ENCODE measurements at regions not wholly inside any gene's neighbourhood (a gene's known extent, or its start where the extent isn't known, plus 50 kb on each side); places are given as distances from the start of the nearest gene placed in this dataset.
"Not testable (repeated sequence)": the region's sequence is repeated elsewhere in the genome, so short reads cannot be mapped to it uniquely, and the experiment has no call there.

- no peak for DNase-seq
These were observed 655.2 kb upstream of the FAM174A start for GRCh38 chr5:99879791-99880511.

GRCh38 chr5:99878830-99879229 is 656.3 kb upstream of the FAM174A start:
- no peak for DNase-seq

- DNase-seq = no peak
These were observed 668.4 kb upstream of the FAM174A start for GRCh38 chr5:99866740-99867139.

DNA sequence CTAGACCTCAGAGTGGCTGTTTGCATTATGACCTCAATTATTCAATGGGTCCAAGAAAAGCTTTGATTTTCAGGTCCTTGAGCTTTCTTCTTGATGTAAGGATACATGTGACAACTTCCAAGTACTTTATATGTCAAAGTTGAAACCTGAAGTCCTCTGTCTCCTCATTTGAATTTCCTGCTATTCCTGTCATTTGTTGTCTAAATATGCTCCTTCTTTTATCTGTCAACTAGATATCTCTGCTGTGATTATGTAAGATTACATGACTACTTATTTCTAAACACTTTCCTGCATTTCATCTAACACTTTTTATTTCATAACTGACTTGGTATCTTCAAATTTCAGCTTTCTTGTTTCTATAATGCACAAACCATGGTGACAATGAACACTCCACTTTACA is 670.0 kb upstream of the FAM174A start:
- DNase-seq = no peak

DNA sequence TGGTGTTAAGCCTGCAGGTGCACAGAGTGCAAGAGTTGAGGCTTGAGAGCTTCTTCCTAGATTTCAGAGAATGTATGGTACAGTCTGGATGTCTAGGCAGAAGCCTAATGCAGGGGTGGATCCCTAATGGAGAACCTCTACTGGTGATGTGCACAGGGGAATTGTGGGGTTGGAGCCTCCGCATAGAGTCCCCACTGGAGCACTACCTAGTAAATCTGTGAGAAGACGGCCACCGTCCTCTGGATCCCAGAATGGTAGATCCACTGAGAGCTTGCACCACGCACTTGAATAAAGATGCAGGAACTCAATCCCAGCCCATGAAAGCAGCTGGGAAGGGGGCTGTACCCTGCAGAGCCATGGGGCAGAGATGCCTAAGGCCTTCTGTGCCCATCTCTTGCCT is 699.4 kb upstream of the FAM174A start:
- no peak for DNase-seq

- no peak for DNase-seq
These were observed 708.0 kb upstream of the FAM174A start for GRCh38 chr5:99827136-99827535.

DNA sequence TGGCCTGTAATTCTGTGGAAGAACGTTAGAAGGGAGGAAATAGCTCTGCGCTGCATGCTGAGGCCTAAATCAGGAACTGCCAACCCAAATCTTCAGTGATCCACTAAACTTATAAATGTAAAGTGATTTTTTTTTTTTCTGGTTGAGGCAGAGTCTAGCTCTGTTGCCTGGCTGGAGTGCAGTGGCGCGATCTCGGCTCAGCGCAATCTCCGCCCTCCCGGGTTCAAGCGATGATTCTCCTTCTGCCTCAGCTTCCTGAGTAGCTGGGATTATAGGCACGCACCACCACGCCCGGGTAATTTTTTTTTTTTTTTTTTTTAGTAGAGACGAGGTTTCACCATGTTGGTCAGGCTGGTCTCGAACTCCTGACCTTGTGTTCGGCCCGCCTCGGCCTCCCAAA is 717.4 kb upstream of the FAM174A start:
- DNase-seq = no peak

GRCh38 chr5:99814321-99815063 is 720.7 kb upstream of the FAM174A start:
- DNase-seq = no peak

GRCh38 chr5:99808657-99809230 is 726.4 kb upstream of the FAM174A start:
- no peak for DNase-seq

DNA sequence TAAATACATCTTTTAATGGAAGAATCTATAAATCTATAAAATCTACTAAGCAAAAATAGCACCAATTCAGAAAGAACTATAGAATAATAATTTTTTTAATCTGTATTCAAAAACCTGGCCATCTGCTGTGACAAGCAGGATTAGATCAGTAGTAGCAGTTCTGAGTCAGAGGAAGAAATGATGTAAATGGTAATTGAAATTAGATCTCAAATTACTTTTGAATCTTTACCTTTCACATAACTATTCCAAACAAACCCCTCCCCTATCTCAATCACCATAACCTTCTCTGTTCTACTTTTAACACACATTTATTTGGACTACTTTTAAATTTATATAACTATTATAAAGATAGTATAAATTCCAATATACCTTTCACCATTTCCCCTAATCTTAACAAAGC is 727.8 kb upstream of the FAM174A start:
- DNase-seq = no peak

DNA sequence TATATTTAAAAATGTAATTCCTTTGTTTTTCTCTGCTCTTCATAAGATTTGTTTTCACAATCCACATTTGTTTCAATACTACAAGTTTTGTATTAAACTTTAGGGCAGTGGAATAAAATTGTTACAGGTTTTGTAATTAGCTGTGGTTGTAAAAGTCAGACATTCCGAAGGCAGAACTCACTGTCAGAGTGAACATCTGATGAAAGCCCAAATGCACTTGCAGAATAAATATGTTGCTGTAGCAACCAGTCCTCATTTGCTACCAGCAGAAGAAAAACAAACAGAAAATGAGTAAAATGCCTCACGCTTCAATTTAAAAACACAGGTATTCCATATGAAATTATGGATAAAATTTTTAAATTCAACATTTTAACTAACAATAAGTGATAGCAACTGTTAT is 740.1 kb upstream of the FAM174A start:
- DNase-seq = no peak

- no peak for DNase-seq
These were observed 746.7 kb upstream of the FAM174A start for GRCh38 chr5:99788482-99788881.

DNA sequence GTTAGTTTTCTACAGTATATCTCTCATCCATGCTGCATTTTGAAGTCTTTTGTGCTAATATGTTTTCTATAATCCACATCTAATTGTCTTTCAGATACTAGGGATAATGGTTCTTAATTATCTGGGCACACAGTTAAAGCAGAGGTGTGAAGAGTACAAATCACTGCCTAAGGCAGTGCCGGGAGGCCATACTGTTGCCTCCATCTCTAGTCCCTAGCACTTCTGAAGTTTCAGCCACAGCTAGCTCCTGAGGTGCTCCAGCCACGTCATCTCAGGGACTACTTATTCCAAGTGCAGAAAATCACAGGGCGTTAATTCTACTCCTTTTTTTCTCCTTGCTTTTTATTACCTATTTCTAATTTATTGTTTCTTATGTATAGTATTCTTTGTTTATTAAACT is 760.0 kb upstream of the FAM174A start:
- no peak for DNase-seq

- DNase-seq = no peak
These were observed 761.9 kb upstream of the FAM174A start for GRCh38 chr5:99773290-99773689.

DNA sequence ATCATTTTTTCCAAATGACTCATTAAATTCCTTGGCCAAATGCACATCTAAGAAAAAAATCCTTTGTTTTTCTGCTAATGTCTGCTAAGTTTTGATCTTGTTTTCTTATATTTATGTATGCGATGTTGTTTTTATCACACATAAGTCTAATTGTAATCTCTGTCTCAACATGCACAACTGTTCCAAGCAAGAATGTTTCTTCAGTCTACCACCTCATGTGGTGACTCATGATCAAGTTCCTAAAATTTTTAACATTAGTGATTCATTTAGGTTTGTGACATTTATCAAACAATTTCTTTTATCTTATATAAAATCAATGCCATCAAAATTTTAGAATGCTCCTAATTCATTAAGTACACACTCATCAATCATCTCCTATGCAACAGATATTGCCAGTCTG is 763.9 kb upstream of the FAM174A start:
- no peak for DNase-seq

DNA sequence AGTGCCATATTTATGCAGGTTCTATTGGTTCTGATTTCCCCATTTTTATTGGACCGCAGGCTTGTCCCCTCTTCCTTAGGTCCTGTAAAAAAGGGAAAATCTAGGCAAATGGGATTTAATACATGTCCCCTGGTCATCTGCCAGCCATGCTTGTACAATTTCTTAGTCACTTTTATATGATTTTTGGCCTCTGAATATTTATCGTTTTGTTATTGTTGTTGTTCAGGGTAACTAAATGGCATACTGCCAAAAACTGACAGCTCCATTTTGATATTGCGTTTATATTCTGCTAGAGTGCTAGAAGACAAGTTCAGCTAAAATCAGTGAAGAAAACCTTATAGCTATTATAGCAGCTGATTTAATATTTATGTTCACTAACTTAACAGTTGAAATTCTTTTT is 770.2 kb upstream of the FAM174A start:
- DNase-seq = no peak

GRCh38 chr5:99763021-99763774 is 772.0 kb upstream of the FAM174A start:
- no peak for DNase-seq

GRCh38 chr5:99747342-99747741 is 787.8 kb upstream of the FAM174A start:
- DNase-seq = no peak

DNA sequence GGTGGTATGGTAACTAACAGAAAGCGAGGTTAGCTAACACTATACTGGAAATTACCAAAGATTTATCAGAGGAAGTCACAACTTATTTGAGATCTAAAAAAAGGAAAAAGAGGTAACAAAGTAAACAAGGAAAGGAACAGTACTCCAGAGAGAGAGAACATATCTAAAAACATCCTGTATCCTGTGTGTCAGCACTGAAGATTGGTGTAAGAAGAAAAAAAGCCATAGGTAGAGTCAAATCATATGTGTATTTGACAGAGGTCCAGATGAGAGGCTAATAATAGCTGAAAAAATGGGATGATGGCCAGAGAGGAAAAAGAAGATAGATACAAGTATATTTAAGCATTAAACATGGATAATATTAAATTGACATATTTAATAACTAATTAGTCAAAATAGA is 802.0 kb upstream of the FAM174A start:
- not testable (repeated sequence) for DNase-seq

DNA sequence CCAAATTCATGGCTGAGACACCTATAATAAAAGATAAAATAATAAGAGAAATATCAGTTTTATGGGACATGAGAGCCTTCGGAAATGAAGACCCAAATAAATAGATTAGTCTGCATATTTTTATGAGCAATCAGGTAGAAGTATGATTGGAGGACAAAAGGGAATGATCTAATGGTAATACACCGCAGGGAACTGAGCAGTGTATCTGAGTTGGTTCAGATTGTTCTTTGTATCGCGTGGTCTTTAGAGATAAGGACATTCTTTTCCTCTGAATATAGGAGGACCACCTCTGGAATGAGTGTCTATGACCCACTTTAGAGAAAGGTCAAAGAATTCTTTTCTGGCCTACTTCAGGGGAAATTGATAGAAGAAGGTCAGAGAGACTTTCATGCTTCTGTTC is 801.8 kb upstream of the CHD1 start:
- DNase-seq = not testable (repeated sequence)

- DNase-seq = no peak
These were observed 796.0 kb upstream of the CHD1 start for GRCh38 chr5:99724732-99725290.

DNA sequence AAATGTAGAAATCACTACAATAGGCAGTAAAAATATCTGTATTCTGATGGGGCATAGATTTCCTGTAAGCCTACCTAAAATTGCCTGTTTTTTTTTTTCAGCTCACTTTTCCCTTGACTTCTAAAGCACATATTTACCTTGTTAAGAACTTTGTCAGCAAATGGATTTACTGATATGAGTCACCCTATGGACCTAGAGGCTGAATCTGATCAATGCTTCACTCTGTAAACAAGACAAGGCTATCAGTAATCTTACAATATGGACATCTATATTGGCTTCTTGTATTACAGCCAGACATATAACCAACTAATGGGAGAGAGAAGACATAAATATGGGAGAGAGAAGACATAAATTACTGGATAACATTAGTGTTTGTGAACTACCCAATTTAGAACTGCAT is 792.7 kb upstream of the CHD1 start:
- no peak for DNase-seq

DNA sequence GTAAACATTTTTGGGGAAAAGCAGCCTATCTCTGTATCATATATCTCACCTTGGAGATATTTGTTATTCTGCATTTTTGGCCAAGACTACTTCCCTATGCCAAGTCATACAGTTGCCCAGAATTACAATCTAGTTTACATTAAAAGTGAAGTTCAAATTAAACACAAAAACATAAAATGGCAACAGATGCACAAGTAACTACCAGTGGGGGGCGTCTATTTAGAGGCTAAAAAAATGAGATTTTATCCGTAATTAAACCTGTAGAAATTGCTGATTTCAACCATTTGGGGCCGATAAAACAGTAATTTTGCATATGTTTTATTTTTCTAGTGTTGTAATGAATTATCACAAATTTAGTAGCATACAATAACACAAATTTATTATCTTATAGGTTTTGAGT is 787.1 kb upstream of the CHD1 start:
- no peak for DNase-seq
